Brain pericyte (primary cell): ENCODE measurements at regions not wholly inside any gene's neighbourhood (a gene's known extent, or its start where the extent isn't known, plus 50 kb on each side); places are given as distances from the start of the nearest gene placed in this dataset.

Experiments used
- DNase-seq: peaks from one replicate; pipeline ENCODE4 v3.0.0-alpha.2; 2012; ENCODE audit warnings: low read depth, low spot score

- DNase-seq: no peak
Observed at GRCh38 chr18:39935598-39935997, 2019.4 kb upstream of the PIK3C3 start.

- no peak for DNase-seq
Observed at GRCh38 chr18:39918847-39919246, 2036.2 kb upstream of the PIK3C3 start.

- DNase-seq: no peak
Observed at GRCh38 chr18:39913672-39914366, 2041.2 kb upstream of the PIK3C3 start.

- DNase-seq: no peak
Observed at GRCh38 chr18:39911716-39912115, 2043.3 kb upstream of the PIK3C3 start.

- peak; percentile 66 for DNase-seq
Observed at GRCh38 chr18:39909706-39910105, 2045.3 kb upstream of the PIK3C3 start.

GRCh38 chr18:39886136-39886535 is 2068.9 kb upstream of the PIK3C3 start:
- no peak for DNase-seq

- DNase-seq: no peak
Observed at GRCh38 chr18:39872651-39873050, 2082.4 kb upstream of the PIK3C3 start.

- no peak for DNase-seq
Observed at GRCh38 chr18:39871961-39872360, 2083.1 kb upstream of the PIK3C3 start.

- no peak for DNase-seq
Observed at GRCh38 chr18:39870591-39870990, 2084.4 kb upstream of the PIK3C3 start.

GRCh38 chr18:39863916-39864315 is 2091.1 kb upstream of the PIK3C3 start:
- no peak for DNase-seq

GRCh38 chr18:39862341-39862740 is 2092.7 kb upstream of the PIK3C3 start:
- no peak for DNase-seq

GRCh38 chr18:39854291-39854690 is 2100.7 kb upstream of the PIK3C3 start:
- DNase-seq: no peak

GRCh38 chr18:39846265-39846664 is 2108.8 kb upstream of the PIK3C3 start:
- DNase-seq: no peak

GRCh38 chr18:39845631-39846030 is 2109.4 kb upstream of the PIK3C3 start:
- DNase-seq: no peak

GRCh38 chr18:39845106-39845505 is 2109.9 kb upstream of the PIK3C3 start:
- DNase-seq: no peak

- DNase-seq: no peak
Observed at GRCh38 chr18:39843546-39843945, 2111.5 kb upstream of the PIK3C3 start.

GRCh38 chr18:39842366-39842914 is 2112.6 kb upstream of the PIK3C3 start:
- no peak for DNase-seq

GRCh38 chr18:39841482-39842365 is 2113.3 kb upstream of the PIK3C3 start:
- DNase-seq: peak; percentile 50

GRCh38 chr18:39840856-39841481 is 2114.1 kb upstream of the PIK3C3 start:
- DNase-seq: no peak

GRCh38 chr18:39840406-39840805 is 2114.6 kb upstream of the PIK3C3 start:
- peak; percentile 61 for DNase-seq

GRCh38 chr18:39839782-39840181 is 2115.3 kb upstream of the PIK3C3 start:
- no peak for DNase-seq

- no peak for DNase-seq
Observed at GRCh38 chr18:39838831-39839230, 2116.2 kb upstream of the PIK3C3 start.
